ENCODE measurements at regions not wholly inside any gene's neighbourhood (a gene's known extent, or its start where the extent isn't known, plus 50 kb on each side); places are given as distances from the start of the nearest gene placed in this dataset.

GRCh38 chr13:67643516-67644055 is 413.4 kb upstream of the PCDH9 start:
- no peak for TF ChIP-seq POLR2G (IDR thresholded peaks at IDR 0.05; ENCODE audit: low read depth, low read length)
- TF ChIP-seq CEBPZ (IDR thresholded peaks at IDR 0.05; ENCODE audit: borderline replicate concordance, low read depth, low read length): no peak
- TF ChIP-seq ESRRB (CRISPR knock-in tag; IDR thresholded peaks at IDR 0.05; ENCODE audit: borderline replicate concordance): no peak
- no peak for TF ChIP-seq ZNF354B (CRISPR knock-in tag; IDR thresholded peaks at IDR 0.05)
- no peak for TF ChIP-seq BRF1 (IDR thresholded peaks at IDR 0.05; ENCODE audit: borderline replicate concordance, extremely low read depth, insufficient read length)
- no peak for TF ChIP-seq ETS1 (conservative IDR thresholded peaks at IDR 0.05; ENCODE audit: control insufficient read depth, low read depth, low read length)
- no peak for TF ChIP-seq ZNF274 (IDR thresholded peaks at IDR 0.05; ENCODE audit: borderline replicate concordance, low read depth, low read length)
- no peak for TF ChIP-seq CREM (IDR thresholded peaks at IDR 0.05; ENCODE audit: low read depth)
- no peak for TF ChIP-seq JUND (IDR thresholded peaks at IDR 0.05; ENCODE audit: borderline replicate concordance, low read depth, low read length)
- no peak for TF ChIP-seq JUND (tag; IDR thresholded peaks at IDR 0.05; ENCODE audit: borderline replicate concordance, low read depth, low read length)
- no peak for TF ChIP-seq ZNF639 (CRISPR knock-in tag; conservative IDR thresholded peaks at IDR 0.05 in 1 of 2, IDR thresholded peaks at IDR 0.05 in 1 of 2)
- no peak for TF ChIP-seq ELK1 (CRISPR knock-in tag; IDR thresholded peaks at IDR 0.05)
- TF ChIP-seq RCOR1 (IDR thresholded peaks at IDR 0.05; ENCODE audit: borderline replicate concordance in 1 of 2, low read depth in 2 of 2, low read length in 2 of 2): no peak
- TF ChIP-seq PPARD (CRISPR knock-in tag; IDR thresholded peaks at IDR 0.05): no peak
- TF ChIP-seq ZC3H11A (IDR thresholded peaks at IDR 0.05; ENCODE audit: low read depth, low read length): no peak

All from K562 (cell line).